Brain microvascular endothelial cell (primary cell): ENCODE measurements at regions not wholly inside any gene's neighbourhood (a gene's known extent, or its start where the extent isn't known, plus 50 kb on each side); places are given as distances from the start of the nearest gene placed in this dataset.
A peak's percentile ranks its signal among the peaks of the same experiment; 100 is the strongest.

Experiments used
- DNase-seq: peaks from one replicate; pipeline ENCODE4 v3.0.0-alpha.2; 2020
- H3K27ac ChIP-seq: fragments of 250-450 bp; sonication (Bioruptor Pico); 2 replicates; pipeline ENCODE4 v1.5.1; 2020; ENCODE audit warnings: mild to moderate bottlenecking, moderate library complexity
- H3K27me3 ChIP-seq: fragments of 250-450 bp; sonication (Bioruptor Pico); replicated peaks from 2 replicates; pipeline ENCODE4 v1.5.1; 2020; ENCODE audit warnings: mild to moderate bottlenecking
- H3K36me3 ChIP-seq: fragments of 250-450 bp; sonication (Bioruptor Pico); replicated peaks from 2 replicates; pipeline ENCODE4 v1.5.1; 2020; ENCODE audit warnings: mild to moderate bottlenecking
- H3K4me3 ChIP-seq: 2 replicates; pipeline ENCODE4 v1.5.1; 2011; ENCODE audit warnings: low read depth, mild to moderate bottlenecking, control low read depth, low read length, moderate library complexity
- CTCF ChIP-seq: IDR thresholded peaks from 2 replicates; pipeline ENCODE4 v1.5.1; 2011; ENCODE audit warnings: low read depth, mild to moderate bottlenecking, moderate library complexity, low read length, control low read depth, inconsistent platforms; ENCODE audit errors: missing control alignments
- in situ Hi-C: cut with HindIII; loops from 2 replicates; pipeline ENCODE4 v1.10.0; 2017; ENCODE audit warnings: low sequenced_read_pairs, low pct_ligation_motif_present

GRCh38 chr3:88000853-88001252, 58.0 kb downstream of the CGGBP1 start:
- Histone ChIP-seq H3K27me3 (no peaks in the 10 kb centered on the region), H3K4me3 (peak overlapping the region; percentile 33), H3K36me3 (no peaks in the 10 kb centered on the region), H3K27ac (no peak overlapping the region)
- TF ChIP-seq CTCF: no peak
- no peak for DNase-seq
- in situ Hi-C loops: no loop called here

- Histone ChIP-seq H3K27me3 (no peaks in the 10 kb centered on the region), H3K4me3 (no peak overlapping the region), H3K36me3 (no peaks in the 10 kb centered on the region), H3K27ac (no peak overlapping the region)
- TF ChIP-seq CTCF: no peak
- in situ Hi-C loops: no loop called here
- DNase-seq: no peak
These were observed 60.8 kb downstream of the CGGBP1 start for GRCh38 chr3:87997966-87998365.

GRCh38 chr3:87997298-87997697, 61.5 kb downstream of the CGGBP1 start:
- H3K36me3 ChIP-seq: no peaks in the 10 kb centered on the region
- DNase-seq: peak; percentile 79
- in situ Hi-C loops: no loop called here
- no peaks in the 10 kb centered on the region for H3K27me3 ChIP-seq
- H3K27ac ChIP-seq: peak overlapping the region; percentile 53
- no peak for TF ChIP-seq CTCF
- no peak overlapping the region for H3K4me3 ChIP-seq

GRCh38 chr3:87996882-87997281, 61.9 kb downstream of the CGGBP1 start:
- DNase-seq: no peak
- TF ChIP-seq CTCF: no peak
- Histone ChIP-seq H3K36me3 (no peaks in the 10 kb centered on the region), H3K27ac (peak overlapping the region; percentile 53), H3K27me3 (no peaks in the 10 kb centered on the region), H3K4me3 (no peak overlapping the region)
- in situ Hi-C loops: no loop called here

GRCh38 chr3:87993566-87993965, 65.2 kb downstream of the CGGBP1 start:
- no peaks in the 10 kb centered on the region for H3K27me3 ChIP-seq
- no peak for DNase-seq
- no peaks in the 10 kb centered on the region for H3K36me3 ChIP-seq
- TF ChIP-seq CTCF: no peak
- H3K27ac ChIP-seq: no peak overlapping the region
- no peak overlapping the region for H3K4me3 ChIP-seq
- in situ Hi-C loops: no loop called here

GRCh38 chr3:87987952-87988351, 70.9 kb downstream of the CGGBP1 start:
- Histone ChIP-seq H3K4me3 (no peak overlapping the region), H3K27ac (no peak overlapping the region), H3K27me3 (no peaks in the 10 kb centered on the region), H3K36me3 (no peaks in the 10 kb centered on the region)
- in situ Hi-C loops: no loop called here
- DNase-seq: peak; percentile 42
- no peak for TF ChIP-seq CTCF
